C4-2B (cell line): ENCODE measurements at regions not wholly inside any gene's neighbourhood (a gene's known extent, or its start where the extent isn't known, plus 50 kb on each side); places are given as distances from the start of the nearest gene placed in this dataset.

ENCODE experiments used
- H3K27ac ChIP-seq: fragments of 450-650 bp; 2 replicates; pipeline ENCODE4 v1.5.1; 2017
- ZFX ChIP-seq: fragments of 450-650 bp; IDR thresholded peaks from 2 replicates; pipeline ENCODE4 v1.6.1; 2017
- TF ChIP-seq, protein P1 (sequence below): fragments of 450-650 bp; conservative IDR thresholded peaks from 2 replicates; pipeline ENCODE4 v1.5.1; 2017; ENCODE audit warnings: mild to moderate bottlenecking

DNA sequence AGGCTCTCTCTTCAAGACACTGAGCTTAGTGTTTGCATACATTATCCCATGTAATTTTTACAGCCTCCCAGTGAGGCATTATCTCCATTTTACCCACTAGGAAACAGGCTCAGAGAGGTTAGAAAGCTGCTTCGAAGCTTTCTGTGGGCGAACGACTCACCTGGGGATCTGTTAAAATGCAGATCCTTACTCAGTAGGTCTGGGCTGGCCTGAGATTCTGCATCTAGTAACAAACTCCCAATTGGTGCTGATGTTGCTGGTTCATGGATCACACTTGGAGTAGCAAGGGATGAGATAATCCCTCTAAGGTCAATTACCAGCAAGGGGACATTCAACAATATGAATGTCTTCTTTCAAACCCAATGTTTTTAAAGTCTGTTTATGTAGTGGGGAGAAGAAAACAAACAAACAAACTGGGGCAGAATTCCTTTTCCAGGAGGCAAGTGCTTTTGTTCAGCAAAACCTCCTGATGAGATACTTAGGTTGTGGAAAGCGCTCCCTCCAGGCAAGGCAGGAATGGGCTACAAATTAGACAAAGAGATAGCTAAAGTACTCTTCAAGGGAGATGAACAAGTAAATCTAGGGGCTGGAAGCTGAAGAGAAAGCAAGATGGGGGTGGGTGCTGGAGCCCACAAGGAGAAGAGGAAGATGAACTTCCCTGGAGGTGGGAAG lies 311.9 kb downstream of the SHQ1 start:
- TF ChIP-seq, protein P1, sequence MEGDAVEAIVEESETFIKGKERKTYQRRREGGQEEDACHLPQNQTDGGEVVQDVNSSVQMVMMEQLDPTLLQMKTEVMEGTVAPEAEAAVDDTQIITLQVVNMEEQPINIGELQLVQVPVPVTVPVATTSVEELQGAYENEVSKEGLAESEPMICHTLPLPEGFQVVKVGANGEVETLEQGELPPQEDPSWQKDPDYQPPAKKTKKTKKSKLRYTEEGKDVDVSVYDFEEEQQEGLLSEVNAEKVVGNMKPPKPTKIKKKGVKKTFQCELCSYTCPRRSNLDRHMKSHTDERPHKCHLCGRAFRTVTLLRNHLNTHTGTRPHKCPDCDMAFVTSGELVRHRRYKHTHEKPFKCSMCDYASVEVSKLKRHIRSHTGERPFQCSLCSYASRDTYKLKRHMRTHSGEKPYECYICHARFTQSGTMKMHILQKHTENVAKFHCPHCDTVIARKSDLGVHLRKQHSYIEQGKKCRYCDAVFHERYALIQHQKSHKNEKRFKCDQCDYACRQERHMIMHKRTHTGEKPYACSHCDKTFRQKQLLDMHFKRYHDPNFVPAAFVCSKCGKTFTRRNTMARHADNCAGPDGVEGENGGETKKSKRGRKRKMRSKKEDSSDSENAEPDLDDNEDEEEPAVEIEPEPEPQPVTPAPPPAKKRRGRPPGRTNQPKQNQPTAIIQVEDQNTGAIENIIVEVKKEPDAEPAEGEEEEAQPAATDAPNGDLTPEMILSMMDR: no peak
- no peak for TF ChIP-seq ZFX

DNA sequence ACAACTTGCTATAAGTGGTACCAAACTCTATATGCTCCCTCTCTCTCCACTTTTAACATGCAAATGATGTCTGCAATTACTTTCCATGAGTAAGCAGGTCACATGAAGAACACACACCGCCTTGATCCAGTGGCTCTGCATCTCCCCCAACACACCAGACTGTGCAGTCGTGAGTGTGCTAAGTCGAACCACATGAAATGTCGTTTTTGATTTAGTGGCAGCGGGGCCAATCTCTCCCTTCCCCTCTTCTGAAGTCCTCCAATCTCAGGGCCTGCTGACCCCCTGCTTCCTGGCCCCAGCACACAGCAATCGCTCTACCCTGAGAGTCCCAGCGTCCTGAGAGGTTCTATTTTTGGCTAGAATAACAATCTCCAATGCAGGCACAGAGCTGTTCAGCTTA lies 312.5 kb downstream of the SHQ1 start:
- no peak for TF ChIP-seq ZFX
- TF ChIP-seq, protein P1: no peak
- no peak overlapping the region for H3K27ac ChIP-seq

More for the DNA sequence above, 311.9 kb downstream of the SHQ1 start:
- no peak overlapping the region for H3K27ac ChIP-seq

DNA sequence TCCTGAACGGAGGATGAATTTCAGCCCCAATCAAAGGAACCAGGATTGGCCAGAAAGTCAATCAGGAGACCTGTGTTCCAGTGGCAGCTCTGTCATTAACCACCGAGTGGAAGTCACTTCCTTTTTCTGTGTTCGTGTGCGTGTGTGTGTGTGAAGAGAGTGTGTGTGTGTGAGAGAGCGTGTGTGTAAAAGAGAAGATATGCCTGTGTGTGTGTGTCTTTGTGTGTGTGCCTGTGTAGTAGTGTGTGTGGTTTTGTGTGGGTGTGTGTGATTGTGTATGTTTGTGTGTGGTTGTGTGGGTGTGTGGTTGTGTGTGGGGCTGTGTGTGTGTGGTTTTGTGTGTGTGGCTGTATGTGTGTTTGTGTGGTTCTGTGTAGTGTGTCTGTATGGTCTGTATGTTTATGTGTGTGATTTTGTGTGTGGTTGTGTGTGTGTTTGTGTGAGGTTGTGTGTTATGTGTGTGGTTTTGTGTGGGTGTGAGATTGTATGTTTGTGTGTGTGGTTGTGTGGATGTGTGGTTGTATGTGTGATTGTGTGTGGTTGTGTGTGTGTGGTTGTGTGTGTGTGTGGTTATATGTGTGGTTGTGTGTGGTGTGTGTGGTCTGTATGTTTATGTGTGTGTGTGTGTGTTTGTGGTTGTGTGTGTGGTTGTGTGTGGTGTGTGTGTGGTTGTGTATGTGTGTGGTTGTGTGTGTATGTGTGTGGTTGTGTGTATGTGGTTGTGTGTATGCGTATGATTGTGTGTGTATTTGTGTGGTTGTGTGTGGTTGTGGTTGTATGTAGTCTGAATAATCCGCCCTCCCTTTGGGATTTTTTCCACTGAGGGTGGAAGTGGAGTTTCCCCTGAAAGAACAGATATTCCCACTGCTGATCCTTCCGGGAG lies 314.4 kb downstream of the SHQ1 start:
- no peak for TF ChIP-seq ZFX
- TF ChIP-seq, protein P1: no peak
- no peak overlapping the region for H3K27ac ChIP-seq

DNA sequence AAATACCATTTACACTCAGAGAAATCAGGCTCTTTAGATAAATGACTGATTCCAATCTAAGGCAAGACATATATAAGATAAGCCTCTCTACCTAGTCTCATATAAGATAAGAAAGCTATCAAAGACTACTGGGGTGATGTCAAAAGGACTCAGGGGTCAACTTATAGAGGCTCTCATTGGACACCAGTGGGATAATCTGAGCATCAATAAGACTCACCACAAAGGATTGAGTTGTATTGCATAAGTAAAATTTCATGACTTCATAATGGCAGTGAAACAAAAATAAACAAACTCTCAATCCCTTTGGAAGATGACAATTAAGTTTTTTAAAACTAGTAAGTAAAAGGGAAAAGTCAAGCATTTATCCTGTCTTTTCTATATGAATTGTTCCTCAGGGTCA lies 317.8 kb downstream of the SHQ1 start:
- no peak for TF ChIP-seq ZFX
- TF ChIP-seq, protein P1: no peak

DNA sequence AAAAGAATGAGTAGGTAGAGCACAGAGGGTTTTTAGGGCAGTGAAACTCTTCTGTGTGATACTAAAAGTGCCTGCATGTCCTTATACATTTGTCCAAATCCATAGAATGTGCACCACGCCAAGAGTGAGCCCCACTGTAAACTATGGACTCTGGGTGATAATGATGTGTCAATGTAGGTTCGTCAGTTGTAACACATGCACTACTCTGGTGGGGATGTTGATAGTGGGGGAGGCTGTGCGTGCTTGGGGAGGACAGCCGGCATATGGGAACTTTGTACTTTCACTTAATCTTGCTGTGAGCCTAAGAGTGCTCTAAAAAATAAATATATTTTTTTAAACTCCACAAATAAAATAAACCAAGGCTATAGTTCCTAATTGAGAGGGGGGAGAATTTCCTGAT lies 319.2 kb downstream of the SHQ1 start:
- no peak overlapping the region for H3K27ac ChIP-seq
- TF ChIP-seq ZFX: no peak
- TF ChIP-seq, protein P1: no peak

More for the DNA sequence above, 317.8 kb downstream of the SHQ1 start:
- H3K27ac ChIP-seq: no peak overlapping the region

DNA sequence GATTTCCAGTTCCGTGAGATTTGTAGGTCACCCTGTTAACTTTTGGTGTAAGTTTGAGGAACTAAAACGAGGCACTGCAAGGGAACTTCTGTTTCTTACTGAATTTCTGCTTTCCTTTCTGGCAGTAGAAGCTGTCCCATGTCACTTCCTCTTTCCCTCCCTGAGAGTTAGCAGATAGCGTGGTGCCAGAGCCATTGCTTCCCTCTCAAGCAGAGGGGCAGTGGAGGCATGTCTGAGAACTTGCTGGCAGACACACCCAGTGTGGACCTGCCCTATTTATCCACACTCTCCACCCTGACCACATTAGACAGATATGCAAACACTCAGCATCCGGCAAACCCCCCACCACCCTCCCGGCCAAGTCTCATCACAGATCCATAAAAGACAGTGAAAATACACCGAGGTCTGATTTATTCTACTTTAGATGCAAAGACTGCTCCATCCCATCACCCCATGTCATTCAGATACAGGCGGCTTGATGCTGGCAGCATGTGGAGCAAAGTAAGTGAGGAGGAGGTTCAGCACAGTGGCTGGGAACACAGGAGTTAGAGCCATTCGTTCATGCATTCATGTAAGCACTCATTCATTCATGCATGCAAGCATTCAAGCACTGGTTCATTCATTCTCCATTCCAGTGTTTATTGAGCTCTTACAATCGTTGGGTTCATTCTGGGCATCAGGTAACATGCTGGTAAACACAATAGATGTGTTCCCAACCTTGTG lies 324.7 kb downstream of the SHQ1 start:
- TF ChIP-seq, protein P1: no peak
- TF ChIP-seq ZFX: no peak
- H3K27ac ChIP-seq: no peak overlapping the region
